ENCODE measurements at regions not wholly inside any gene's neighbourhood (a gene's known extent, or its start where the extent isn't known, plus 50 kb on each side); places are given as distances from the start of the nearest gene placed in this dataset.

GRCh38 chr10:129365767-129366402 is 101.2 kb upstream of the MGMT start:
- no peak overlapping the region for H3K4me3 Mint-ChIP-seq
- no peaks in the 10 kb centered on the region for H3K4me1 Mint-ChIP-seq
- H3K27me3 ChIP-seq (ENCODE audit: insufficient read depth, low read length) = no peaks in the 10 kb centered on the region
- no peaks in the 10 kb centered on the region for H3K36me3 Mint-ChIP-seq
- no peak overlapping the region for H3K27ac Mint-ChIP-seq
- no peaks in the 10 kb centered on the region for H3K9me3 ChIP-seq (ENCODE audit: control insufficient read depth in 1 of 2, low read length in 2 of 2)
- no peak for DNase-seq
- no peaks in the 10 kb centered on the region for H3K36me3 ChIP-seq (ENCODE audit: insufficient read depth, low read length)
- intact Hi-C loops (cut with micrococcal nuclease) = no loop called here
- no peak overlapping the region for H3K27ac ChIP-seq (ENCODE audit: low read depth, low read length)
- H3K4me3 ChIP-seq (ENCODE audit: low read length in 2 of 2) = no peak overlapping the region
- H3K27me3 Mint-ChIP-seq = peaks cover 6 to 8% of the 10 kb centered on the region in 2 donors
- CTCF ChIA-PET (ENCODE audit: partially characterized antibody) = no interaction called here
- peaks cover 0 to 3% (median 0%) of the 10 kb centered on the region in 8 donors for H3K9me3 Mint-ChIP-seq
- POLR2A ChIA-PET (ENCODE audit: partially characterized antibody) = no interaction called here
- H3K4me1 ChIP-seq (ENCODE audit: insufficient read depth, low read length) = no peaks in the 10 kb centered on the region

GRCh38 chr10:129366450-129366849 is 100.6 kb upstream of the MGMT start:
- H3K27ac ChIP-seq (ENCODE audit: low read depth, low read length) = no peak overlapping the region
- H3K4me1 ChIP-seq (ENCODE audit: insufficient read depth, low read length) = no peaks in the 10 kb centered on the region
- no peak for DNase-seq
- Mint-ChIP-seq H3K9me3 (peaks cover 0 to 3% (median 0%) of the 10 kb centered on the region in 8 donors), H3K4me1 (no peaks in the 10 kb centered on the region), H3K36me3 (no peaks in the 10 kb centered on the region), H3K27me3 (peaks cover 6 to 8% of the 10 kb centered on the region in 2 donors), H3K27ac (no peak overlapping the region), H3K4me3 (no peak overlapping the region)
- H3K4me3 ChIP-seq (ENCODE audit: low read length in 2 of 2) = no peak overlapping the region
- H3K9me3 ChIP-seq (ENCODE audit: control insufficient read depth in 1 of 2, low read length in 2 of 2) = no peaks in the 10 kb centered on the region
- intact Hi-C loops (cut with micrococcal nuclease) = no loop called here
- ChIA-PET POLR2A (ENCODE audit: partially characterized antibody) (no interaction called here), CTCF (ENCODE audit: partially characterized antibody) (no interaction called here)
- H3K27me3 ChIP-seq (ENCODE audit: insufficient read depth, low read length) = no peaks in the 10 kb centered on the region
- no peaks in the 10 kb centered on the region for H3K36me3 ChIP-seq (ENCODE audit: insufficient read depth, low read length)

GRCh38 chr10:129369566-129369965 is 97.5 kb upstream of the MGMT start:
- Histone ChIP-seq H3K27me3 (ENCODE audit: insufficient read depth, low read length) (no peaks in the 10 kb centered on the region), H3K36me3 (ENCODE audit: insufficient read depth, low read length) (no peaks in the 10 kb centered on the region), H3K27ac (ENCODE audit: low read depth, low read length) (no peak overlapping the region), H3K4me3 (ENCODE audit: low read length in 2 of 2) (no peak overlapping the region), H3K9me3 (ENCODE audit: control insufficient read depth in 1 of 2, low read length in 2 of 2) (no peaks in the 10 kb centered on the region), H3K4me1 (ENCODE audit: insufficient read depth, low read length) (no peaks in the 10 kb centered on the region)
- POLR2A ChIA-PET (ENCODE audit: partially characterized antibody) = no interaction called here
- H3K27me3 Mint-ChIP-seq = peaks cover 8% of the 10 kb centered on the region in 2 donors
- no peak overlapping the region for H3K4me3 Mint-ChIP-seq
- no peaks in the 10 kb centered on the region for H3K36me3 Mint-ChIP-seq
- no peak overlapping the region for H3K27ac Mint-ChIP-seq
- H3K4me1 Mint-ChIP-seq = peaks cover 0 to 1% (median 0%) of the 10 kb centered on the region in 4 donors
- CTCF ChIA-PET (ENCODE audit: partially characterized antibody) = no interaction called here
- intact Hi-C loops (cut with micrococcal nuclease) = no loop called here
- peaks cover 0 to 3% (median 0%) of the 10 kb centered on the region in 8 donors for H3K9me3 Mint-ChIP-seq
- DNase-seq = no peak

- Mint-ChIP-seq H3K27ac (no peak overlapping the region), H3K4me1 (peaks cover 0 to 1% (median 0%) of the 10 kb centered on the region in 4 donors), H3K27me3 (peaks cover 8 to 11% of the 10 kb centered on the region in 2 donors), H3K9me3 (peaks cover 0 to 3% (median 0%) of the 10 kb centered on the region in 8 donors), H3K36me3 (no peaks in the 10 kb centered on the region), H3K4me3 (no peak overlapping the region)
- Histone ChIP-seq H3K4me3 (ENCODE audit: low read length in 2 of 2) (no peak overlapping the region), H3K9me3 (ENCODE audit: control insufficient read depth in 1 of 2, low read length in 2 of 2) (no peaks in the 10 kb centered on the region), H3K36me3 (ENCODE audit: insufficient read depth, low read length) (no peaks in the 10 kb centered on the region), H3K27me3 (ENCODE audit: insufficient read depth, low read length) (no peaks in the 10 kb centered on the region), H3K4me1 (ENCODE audit: insufficient read depth, low read length) (no peaks in the 10 kb centered on the region), H3K27ac (ENCODE audit: low read depth, low read length) (no peak overlapping the region)
- no peak for DNase-seq
- POLR2A ChIA-PET (ENCODE audit: partially characterized antibody) = no interaction called here
- intact Hi-C loops (cut with micrococcal nuclease) = no loop called here
- CTCF ChIA-PET (ENCODE audit: partially characterized antibody) = no interaction called here
Observed at GRCh38 chr10:129371541-129371940, 95.5 kb upstream of the MGMT start.

GRCh38 chr10:129372172-129372571 is 94.9 kb upstream of the MGMT start:
- H3K27ac ChIP-seq (ENCODE audit: low read depth, low read length) = no peak overlapping the region
- no peak overlapping the region for H3K4me3 Mint-ChIP-seq
- POLR2A ChIA-PET (ENCODE audit: partially characterized antibody) = no interaction called here
- no peaks in the 10 kb centered on the region for H3K9me3 ChIP-seq (ENCODE audit: control insufficient read depth in 1 of 2, low read length in 2 of 2)
- intact Hi-C loops (cut with micrococcal nuclease) = no loop called here
- peaks cover 0 to 1% (median 0%) of the 10 kb centered on the region in 4 donors for H3K4me1 Mint-ChIP-seq
- no peaks in the 10 kb centered on the region for H3K27me3 ChIP-seq (ENCODE audit: insufficient read depth, low read length)
- peaks cover 0 to 3% (median 0%) of the 10 kb centered on the region in 8 donors for H3K9me3 Mint-ChIP-seq
- peaks cover 8 to 11% of the 10 kb centered on the region in 2 donors for H3K27me3 Mint-ChIP-seq
- H3K36me3 Mint-ChIP-seq = no peaks in the 10 kb centered on the region
- no peak for DNase-seq
- H3K4me3 ChIP-seq (ENCODE audit: low read length in 2 of 2) = no peak overlapping the region
- no peaks in the 10 kb centered on the region for H3K36me3 ChIP-seq (ENCODE audit: insufficient read depth, low read length)
- no peak overlapping the region for H3K27ac Mint-ChIP-seq
- CTCF ChIA-PET (ENCODE audit: partially characterized antibody) = no interaction called here
- H3K4me1 ChIP-seq (ENCODE audit: insufficient read depth, low read length) = no peaks in the 10 kb centered on the region

GRCh38 chr10:129373231-129373630 is 93.8 kb upstream of the MGMT start:
- Mint-ChIP-seq H3K4me1 (peaks cover 0 to 1% (median 0%) of the 10 kb centered on the region in 4 donors), H3K27ac (no peak overlapping the region), H3K27me3 (peaks cover 8 to 11% of the 10 kb centered on the region in 2 donors), H3K36me3 (no peaks in the 10 kb centered on the region), H3K4me3 (no peak overlapping the region), H3K9me3 (peaks cover 0 to 3% (median 0%) of the 10 kb centered on the region in 8 donors)
- no peaks in the 10 kb centered on the region for H3K27me3 ChIP-seq (ENCODE audit: insufficient read depth, low read length)
- CTCF ChIA-PET (ENCODE audit: partially characterized antibody) = no interaction called here
- H3K27ac ChIP-seq (ENCODE audit: low read depth, low read length) = no peak overlapping the region
- H3K9me3 ChIP-seq (ENCODE audit: control insufficient read depth in 1 of 2, low read length in 2 of 2) = no peaks in the 10 kb centered on the region
- no peaks in the 10 kb centered on the region for H3K4me1 ChIP-seq (ENCODE audit: insufficient read depth, low read length)
- DNase-seq = no peak
- H3K4me3 ChIP-seq (ENCODE audit: low read length in 2 of 2) = no peak overlapping the region
- intact Hi-C loops (cut with micrococcal nuclease) = no loop called here
- no peaks in the 10 kb centered on the region for H3K36me3 ChIP-seq (ENCODE audit: insufficient read depth, low read length)
- POLR2A ChIA-PET (ENCODE audit: partially characterized antibody) = no interaction called here

- ChIA-PET CTCF (ENCODE audit: partially characterized antibody) (no interaction called here), POLR2A (ENCODE audit: partially characterized antibody) (no interaction called here)
- no peaks in the 10 kb centered on the region for H3K36me3 ChIP-seq (ENCODE audit: insufficient read depth, low read length)
- H3K4me3 ChIP-seq (ENCODE audit: low read length in 2 of 2) = no peak overlapping the region
- no peaks in the 10 kb centered on the region for H3K27me3 ChIP-seq (ENCODE audit: insufficient read depth, low read length)
- intact Hi-C loops (cut with micrococcal nuclease) = no loop called here
- no peak for DNase-seq
- H3K36me3 Mint-ChIP-seq = no peaks in the 10 kb centered on the region
- H3K27me3 Mint-ChIP-seq = peaks cover 8 to 9% of the 10 kb centered on the region in 2 donors
- H3K4me3 Mint-ChIP-seq = no peak overlapping the region
- H3K4me1 ChIP-seq (ENCODE audit: insufficient read depth, low read length) = no peaks in the 10 kb centered on the region
- peaks cover 0 to 3% (median 0%) of the 10 kb centered on the region in 8 donors for H3K9me3 Mint-ChIP-seq
- peaks cover 0 to 1% (median 0%) of the 10 kb centered on the region in 4 donors for H3K4me1 Mint-ChIP-seq
- no peak overlapping the region for H3K27ac ChIP-seq (ENCODE audit: low read depth, low read length)
- no peak overlapping the region for H3K27ac Mint-ChIP-seq
- no peaks in the 10 kb centered on the region for H3K9me3 ChIP-seq (ENCODE audit: control insufficient read depth in 1 of 2, low read length in 2 of 2)
Observed at GRCh38 chr10:129373718-129374117, 93.3 kb upstream of the MGMT start.

Measured in CD4-positive, alpha-beta memory T cell (primary cell).